ENCODE measurements at regions not wholly inside any gene's neighbourhood (a gene's known extent, or its start where the extent isn't known, plus 50 kb on each side); places are given as distances from the start of the nearest gene placed in this dataset.

DNA sequence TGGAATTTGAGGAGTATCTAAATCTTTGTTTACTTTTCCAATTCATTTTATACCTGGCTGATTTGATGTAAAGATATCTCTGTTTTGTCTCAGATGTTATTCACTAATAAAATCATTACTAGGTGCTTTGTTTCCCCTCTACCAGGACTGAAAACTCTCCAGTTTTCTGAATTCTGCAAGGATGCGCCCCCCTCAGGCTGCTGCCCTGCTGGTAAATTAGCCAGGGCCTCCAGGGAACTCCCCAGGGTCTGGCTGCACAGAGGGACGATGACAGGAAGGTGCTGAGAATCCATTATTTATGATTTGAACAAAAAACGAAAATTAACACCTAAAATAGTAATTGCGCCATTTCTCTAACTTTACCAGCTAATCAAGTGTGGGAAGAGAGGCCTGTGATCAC, 541.2 kb upstream of the POU3F3 start:
- Histone ChIP-seq H3K4me2 (ENCODE audit: low read length) (no peak overlapping the region), H3F3A (ENCODE audit: insufficient read depth, low read length, poor library complexity, severe bottlenecking) (no peaks in the 10 kb centered on the region), H3K9me3 (ENCODE audit: low read length) (no peaks in the 10 kb centered on the region), H3K9me2 (ENCODE audit: insufficient read depth, low read length) (no peaks in the 10 kb centered on the region), H4K20me1 (ENCODE audit: insufficient read depth) (no peaks in the 10 kb centered on the region), H3K36me3 (ENCODE audit: insufficient read depth, low read length) (no peaks in the 10 kb centered on the region), H3K4me3 (ENCODE audit: low read length) (no peak overlapping the region), H2AFZ (ENCODE audit: low read depth, low read length) (no peak overlapping the region), H3K9ac (ENCODE audit: low read length) (no peak overlapping the region), H3K27ac (ENCODE audit: low read length) (no peak overlapping the region), H3K27me3 (ENCODE audit: insufficient read depth, low read depth, low read length) (no peaks in the 10 kb centered on the region), H3K79me2 (replicated peaks; ENCODE audit: insufficient read depth, low read length) (no peaks in the 10 kb centered on the region)
- no peak for TF ChIP-seq MXI1 (conservative IDR thresholded peaks at IDR 0.05; ENCODE audit: poor library complexity, severe bottlenecking)
- no peak for TF ChIP-seq RAD21 (conservative IDR thresholded peaks at IDR 0.05)
- TF ChIP-seq EZH2 (IDR thresholded peaks at IDR 0.05; ENCODE audit: borderline replicate concordance, insufficient read depth, low read length, poor library complexity, severe bottlenecking), result no peak
- TF ChIP-seq TAF1 (IDR thresholded peaks at IDR 0.05; ENCODE audit: low read depth), result no peak
- TF ChIP-seq POLR2AphosphoS5 (IDR thresholded peaks at IDR 0.05), result no peak
- no peak for TF ChIP-seq EP300 (conservative IDR thresholded peaks at IDR 0.05; ENCODE audit: poor library complexity, severe bottlenecking)
- TF ChIP-seq SMC3 (conservative IDR thresholded peaks at IDR 0.05; ENCODE audit: poor library complexity), result no peak
- TF ChIP-seq, protein P1, sequence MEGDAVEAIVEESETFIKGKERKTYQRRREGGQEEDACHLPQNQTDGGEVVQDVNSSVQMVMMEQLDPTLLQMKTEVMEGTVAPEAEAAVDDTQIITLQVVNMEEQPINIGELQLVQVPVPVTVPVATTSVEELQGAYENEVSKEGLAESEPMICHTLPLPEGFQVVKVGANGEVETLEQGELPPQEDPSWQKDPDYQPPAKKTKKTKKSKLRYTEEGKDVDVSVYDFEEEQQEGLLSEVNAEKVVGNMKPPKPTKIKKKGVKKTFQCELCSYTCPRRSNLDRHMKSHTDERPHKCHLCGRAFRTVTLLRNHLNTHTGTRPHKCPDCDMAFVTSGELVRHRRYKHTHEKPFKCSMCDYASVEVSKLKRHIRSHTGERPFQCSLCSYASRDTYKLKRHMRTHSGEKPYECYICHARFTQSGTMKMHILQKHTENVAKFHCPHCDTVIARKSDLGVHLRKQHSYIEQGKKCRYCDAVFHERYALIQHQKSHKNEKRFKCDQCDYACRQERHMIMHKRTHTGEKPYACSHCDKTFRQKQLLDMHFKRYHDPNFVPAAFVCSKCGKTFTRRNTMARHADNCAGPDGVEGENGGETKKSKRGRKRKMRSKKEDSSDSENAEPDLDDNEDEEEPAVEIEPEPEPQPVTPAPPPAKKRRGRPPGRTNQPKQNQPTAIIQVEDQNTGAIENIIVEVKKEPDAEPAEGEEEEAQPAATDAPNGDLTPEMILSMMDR (IDR thresholded peaks at IDR 0.05; ENCODE audit: poor library complexity, severe bottlenecking), result no peak
- TF ChIP-seq, protein P2, sequence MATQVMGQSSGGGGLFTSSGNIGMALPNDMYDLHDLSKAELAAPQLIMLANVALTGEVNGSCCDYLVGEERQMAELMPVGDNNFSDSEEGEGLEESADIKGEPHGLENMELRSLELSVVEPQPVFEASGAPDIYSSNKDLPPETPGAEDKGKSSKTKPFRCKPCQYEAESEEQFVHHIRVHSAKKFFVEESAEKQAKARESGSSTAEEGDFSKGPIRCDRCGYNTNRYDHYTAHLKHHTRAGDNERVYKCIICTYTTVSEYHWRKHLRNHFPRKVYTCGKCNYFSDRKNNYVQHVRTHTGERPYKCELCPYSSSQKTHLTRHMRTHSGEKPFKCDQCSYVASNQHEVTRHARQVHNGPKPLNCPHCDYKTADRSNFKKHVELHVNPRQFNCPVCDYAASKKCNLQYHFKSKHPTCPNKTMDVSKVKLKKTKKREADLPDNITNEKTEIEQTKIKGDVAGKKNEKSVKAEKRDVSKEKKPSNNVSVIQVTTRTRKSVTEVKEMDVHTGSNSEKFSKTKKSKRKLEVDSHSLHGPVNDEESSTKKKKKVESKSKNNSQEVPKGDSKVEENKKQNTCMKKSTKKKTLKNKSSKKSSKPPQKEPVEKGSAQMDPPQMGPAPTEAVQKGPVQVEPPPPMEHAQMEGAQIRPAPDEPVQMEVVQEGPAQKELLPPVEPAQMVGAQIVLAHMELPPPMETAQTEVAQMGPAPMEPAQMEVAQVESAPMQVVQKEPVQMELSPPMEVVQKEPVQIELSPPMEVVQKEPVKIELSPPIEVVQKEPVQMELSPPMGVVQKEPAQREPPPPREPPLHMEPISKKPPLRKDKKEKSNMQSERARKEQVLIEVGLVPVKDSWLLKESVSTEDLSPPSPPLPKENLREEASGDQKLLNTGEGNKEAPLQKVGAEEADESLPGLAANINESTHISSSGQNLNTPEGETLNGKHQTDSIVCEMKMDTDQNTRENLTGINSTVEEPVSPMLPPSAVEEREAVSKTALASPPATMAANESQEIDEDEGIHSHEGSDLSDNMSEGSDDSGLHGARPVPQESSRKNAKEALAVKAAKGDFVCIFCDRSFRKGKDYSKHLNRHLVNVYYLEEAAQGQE (IDR thresholded peaks at IDR 0.05; ENCODE audit: borderline replicate concordance), result no peak

DNA sequence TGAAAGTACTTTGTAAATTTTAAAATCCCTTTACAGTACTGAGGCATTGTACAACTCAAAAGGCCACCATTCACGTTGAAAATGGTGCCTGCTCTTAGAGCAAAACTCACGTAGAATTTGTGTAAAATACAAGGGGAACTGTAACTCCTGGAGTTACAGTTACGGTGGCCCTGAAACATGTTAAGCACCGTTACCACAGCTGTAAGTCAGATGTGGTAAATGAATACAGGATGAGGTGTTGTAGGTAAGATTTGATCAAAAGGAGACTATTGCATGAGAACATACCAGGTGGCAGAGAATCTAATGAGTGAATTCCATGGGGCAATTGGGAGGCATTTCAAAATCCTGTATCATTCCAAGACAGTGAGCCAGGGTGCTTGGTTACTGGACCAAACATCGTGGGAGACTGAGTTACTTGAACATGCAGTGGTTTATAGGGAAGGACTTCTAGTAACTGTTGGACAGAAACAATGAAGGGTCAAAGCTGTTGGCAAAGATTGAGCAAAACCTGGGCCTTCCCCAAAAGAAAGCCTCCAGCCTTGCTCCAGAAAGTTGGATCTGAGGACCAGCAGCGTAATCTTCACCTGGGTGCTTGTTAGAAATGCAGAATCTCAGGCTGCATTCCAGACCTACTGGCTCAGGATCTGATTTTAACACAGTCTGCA, 535.8 kb upstream of the POU3F3 start:
- Histone ChIP-seq H4K20me1 (ENCODE audit: insufficient read depth) (no peaks in the 10 kb centered on the region), H3K9me2 (ENCODE audit: insufficient read depth, low read length) (no peaks in the 10 kb centered on the region), H3K36me3 (ENCODE audit: insufficient read depth, low read length) (no peaks in the 10 kb centered on the region), H3K79me2 (replicated peaks; ENCODE audit: insufficient read depth, low read length) (no peaks in the 10 kb centered on the region), H3K4me3 (ENCODE audit: low read length) (no peak overlapping the region), H3K9me3 (ENCODE audit: low read length) (no peaks in the 10 kb centered on the region), H3K27me3 (ENCODE audit: insufficient read depth, low read depth, low read length) (no peaks in the 10 kb centered on the region), H3K27ac (ENCODE audit: low read length) (no peak overlapping the region), H3F3A (ENCODE audit: insufficient read depth, low read length, poor library complexity, severe bottlenecking) (no peaks in the 10 kb centered on the region), H2AFZ (ENCODE audit: low read depth, low read length) (no peak overlapping the region), H3K9ac (ENCODE audit: low read length) (no peak overlapping the region), H3K4me2 (ENCODE audit: low read length) (no peak overlapping the region)
- TF ChIP-seq POLR2AphosphoS5 (IDR thresholded peaks at IDR 0.05), result no peak
- TF ChIP-seq EP300 (conservative IDR thresholded peaks at IDR 0.05; ENCODE audit: poor library complexity, severe bottlenecking), result no peak
- no peak for TF ChIP-seq RAD21 (conservative IDR thresholded peaks at IDR 0.05)
- TF ChIP-seq MXI1 (conservative IDR thresholded peaks at IDR 0.05; ENCODE audit: poor library complexity, severe bottlenecking), result no peak
- no peak for TF ChIP-seq EZH2 (IDR thresholded peaks at IDR 0.05; ENCODE audit: borderline replicate concordance, insufficient read depth, low read length, poor library complexity, severe bottlenecking)
